ENCODE measurements at regions not wholly inside any gene's neighbourhood (a gene's known extent, or its start where the extent isn't known, plus 50 kb on each side); places are given as distances from the start of the nearest gene placed in this dataset.

DNA sequence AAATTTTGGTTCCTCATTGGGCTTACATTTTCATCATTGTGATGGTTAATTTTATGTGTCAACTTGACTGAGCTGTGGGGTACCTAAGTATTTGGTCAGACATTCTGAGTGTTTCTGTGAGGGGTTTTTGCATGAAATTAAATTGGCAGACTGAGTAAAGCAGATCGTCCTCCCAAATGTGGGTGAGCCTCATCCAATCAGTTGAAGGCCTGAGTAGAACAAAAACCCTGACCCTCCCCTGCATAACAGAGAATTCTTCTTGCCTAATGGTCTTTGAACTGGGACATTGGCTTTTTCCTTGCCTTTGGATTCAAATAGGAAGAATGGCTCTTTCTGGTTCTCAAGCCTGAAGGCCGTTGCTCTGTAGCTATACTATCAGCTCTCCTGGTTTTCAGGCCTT, 59.1 kb upstream of the JUN start:
- intact Hi-C loops (cut with DNase I; ENCODE audit: low total_unique reads): no loop called here
- Histone ChIP-seq H3K36me3 (no peaks in the 10 kb centered on the region), H3K27me3 (no peaks in the 10 kb centered on the region), H3K27ac (no peak overlapping the region), H3K4me3 (no peak overlapping the region), H3K9me3 (no peaks in the 10 kb centered on the region), H3K4me1 (no peaks in the 10 kb centered on the region)
- TF ChIP-seq POLR2A (IDR thresholded peaks at IDR 0.05): no peak
- TF ChIP-seq, protein P1, sequence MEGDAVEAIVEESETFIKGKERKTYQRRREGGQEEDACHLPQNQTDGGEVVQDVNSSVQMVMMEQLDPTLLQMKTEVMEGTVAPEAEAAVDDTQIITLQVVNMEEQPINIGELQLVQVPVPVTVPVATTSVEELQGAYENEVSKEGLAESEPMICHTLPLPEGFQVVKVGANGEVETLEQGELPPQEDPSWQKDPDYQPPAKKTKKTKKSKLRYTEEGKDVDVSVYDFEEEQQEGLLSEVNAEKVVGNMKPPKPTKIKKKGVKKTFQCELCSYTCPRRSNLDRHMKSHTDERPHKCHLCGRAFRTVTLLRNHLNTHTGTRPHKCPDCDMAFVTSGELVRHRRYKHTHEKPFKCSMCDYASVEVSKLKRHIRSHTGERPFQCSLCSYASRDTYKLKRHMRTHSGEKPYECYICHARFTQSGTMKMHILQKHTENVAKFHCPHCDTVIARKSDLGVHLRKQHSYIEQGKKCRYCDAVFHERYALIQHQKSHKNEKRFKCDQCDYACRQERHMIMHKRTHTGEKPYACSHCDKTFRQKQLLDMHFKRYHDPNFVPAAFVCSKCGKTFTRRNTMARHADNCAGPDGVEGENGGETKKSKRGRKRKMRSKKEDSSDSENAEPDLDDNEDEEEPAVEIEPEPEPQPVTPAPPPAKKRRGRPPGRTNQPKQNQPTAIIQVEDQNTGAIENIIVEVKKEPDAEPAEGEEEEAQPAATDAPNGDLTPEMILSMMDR (IDR thresholded peaks at IDR 0.05): no peak
- no peak for DNase-seq

DNA sequence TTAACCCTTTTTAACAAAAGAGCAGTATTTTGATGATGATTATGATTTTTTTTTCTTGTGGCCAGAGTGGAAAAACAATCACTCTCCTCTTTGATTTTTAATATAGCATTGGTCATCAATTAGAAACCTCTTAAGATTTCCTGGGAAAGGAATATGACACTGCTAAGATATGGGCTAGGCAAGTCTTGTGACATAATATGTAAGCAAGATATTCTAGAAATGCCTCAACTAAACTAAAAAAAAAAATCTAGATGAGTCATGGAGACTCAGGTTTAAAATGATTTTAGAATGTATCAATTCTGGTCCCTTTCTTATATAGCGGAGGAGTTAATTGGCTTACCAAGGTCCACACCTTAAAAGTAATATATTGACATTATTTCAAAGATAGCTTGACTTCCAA, 60.3 kb upstream of the JUN start:
- Histone ChIP-seq H3K27me3 (no peaks in the 10 kb centered on the region), H3K36me3 (no peaks in the 10 kb centered on the region), H3K9me3 (no peaks in the 10 kb centered on the region), H3K27ac (no peak overlapping the region), H3K4me3 (no peak overlapping the region), H3K4me1 (peaks cover 0 to 9% of the 10 kb centered on the region in 2 donors)
- no peak for DNase-seq
- TF ChIP-seq, protein P1 (IDR thresholded peaks at IDR 0.05): no peak
- TF ChIP-seq POLR2A (IDR thresholded peaks at IDR 0.05): no peak
- intact Hi-C loops (cut with DNase I; ENCODE audit: low total_unique reads): no loop called here

DNA sequence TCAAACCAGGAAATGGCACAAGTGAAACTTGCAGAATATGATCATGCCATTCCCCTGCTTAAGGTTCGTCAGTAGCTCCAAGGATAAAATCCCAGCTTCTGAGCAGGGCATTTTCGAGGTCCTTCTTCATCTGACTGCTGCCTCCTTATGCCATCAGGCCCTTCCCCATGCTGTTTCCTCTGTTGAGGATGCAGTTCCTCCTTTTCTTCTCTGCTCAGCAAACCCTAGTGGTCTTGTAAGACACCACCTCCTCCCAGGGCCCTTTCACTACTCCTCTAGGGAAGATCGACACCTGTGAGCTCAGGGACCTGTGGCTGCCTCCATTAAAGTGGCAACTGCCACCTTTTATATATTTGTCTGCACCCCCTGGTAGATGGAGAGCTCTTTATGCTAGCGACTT, 62.1 kb upstream of the JUN start:
- no peaks in the 10 kb centered on the region for H3K27me3 ChIP-seq
- no peak overlapping the region for H3K4me3 ChIP-seq
- intact Hi-C loops (cut with DNase I; ENCODE audit: low total_unique reads): no loop called here
- no peaks in the 10 kb centered on the region for H3K9me3 ChIP-seq
- H3K27ac ChIP-seq: no peak overlapping the region
- DNase-seq: no peak
- TF ChIP-seq POLR2A (IDR thresholded peaks at IDR 0.05): no peak
- TF ChIP-seq, protein P1 (IDR thresholded peaks at IDR 0.05): no peak
- no peaks in the 10 kb centered on the region for H3K36me3 ChIP-seq
- peaks cover 0 to 12% of the 10 kb centered on the region in 2 donors for H3K4me1 ChIP-seq

DNA sequence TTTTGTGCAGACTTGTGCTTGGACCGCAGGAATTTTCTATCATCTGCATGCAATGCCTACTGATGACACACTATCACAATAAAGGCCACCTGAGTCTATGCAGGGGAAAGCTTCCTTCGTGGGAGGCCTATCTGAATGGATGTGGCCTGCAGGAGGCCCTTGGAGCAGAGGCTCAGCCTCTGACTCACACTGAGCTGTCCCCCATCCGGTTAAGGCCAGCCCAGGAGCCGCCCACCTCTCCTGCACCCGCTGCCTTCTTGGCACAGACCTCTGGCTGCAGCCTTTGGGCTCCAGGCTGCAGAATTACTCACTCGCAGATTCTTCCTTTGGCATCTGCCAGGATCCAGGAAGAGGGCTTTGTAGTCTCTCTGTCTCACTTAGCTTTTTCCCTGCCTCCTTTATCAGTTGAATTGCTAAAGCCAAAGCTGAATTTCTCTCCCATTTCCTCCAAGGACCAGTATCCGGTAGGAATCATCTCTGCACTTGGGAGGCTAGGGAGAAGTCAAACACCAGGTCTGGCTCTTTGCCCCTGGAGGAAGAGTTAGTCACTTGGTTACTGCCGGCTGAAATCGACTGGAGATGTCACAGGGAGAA, 65.1 kb upstream of the JUN start:
- DNase-seq: peak; percentile 74 to 76
- H3K4me3 ChIP-seq: no peak overlapping the region
- TF ChIP-seq, protein P1 (IDR thresholded peaks at IDR 0.05): no peak
- no peak for TF ChIP-seq POLR2A (IDR thresholded peaks at IDR 0.05)
- peak overlapping the region; percentile 47 to 58 for H3K27ac ChIP-seq
- no peaks in the 10 kb centered on the region for H3K36me3 ChIP-seq
- intact Hi-C loops (cut with DNase I; ENCODE audit: low total_unique reads): no loop called here
- H3K4me1 ChIP-seq: peaks cover 0 to 12% of the 10 kb centered on the region in 2 donors
- H3K27me3 ChIP-seq: no peaks in the 10 kb centered on the region
- no peaks in the 10 kb centered on the region for H3K9me3 ChIP-seq

DNA sequence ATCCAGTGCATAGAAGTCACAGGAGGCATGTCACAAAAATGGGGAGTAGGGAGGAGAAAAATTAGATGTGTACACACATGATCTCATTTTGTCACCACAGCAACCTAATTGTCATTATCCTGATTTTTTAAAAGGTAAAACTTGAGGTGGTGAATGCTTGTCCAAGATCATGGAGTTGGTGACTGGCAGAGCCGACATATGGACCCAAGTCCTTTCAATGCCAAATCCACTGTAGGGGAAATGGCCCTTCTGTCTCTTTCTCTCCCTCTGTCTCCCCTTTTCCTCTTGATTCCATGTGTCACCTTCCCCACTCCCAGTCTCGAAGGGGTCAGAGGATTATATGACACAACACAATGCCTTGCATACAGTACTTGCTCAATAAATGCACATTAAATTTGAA, 65.7 kb upstream of the JUN start:
- peaks cover 0 to 12% of the 10 kb centered on the region in 2 donors for H3K4me1 ChIP-seq
- no peak for DNase-seq
- TF ChIP-seq, protein P1 (IDR thresholded peaks at IDR 0.05): no peak
- no peak for TF ChIP-seq POLR2A (IDR thresholded peaks at IDR 0.05)
- intact Hi-C loops (cut with DNase I; ENCODE audit: low total_unique reads): no loop called here
- H3K27ac ChIP-seq: peak overlapping the region; percentile 47 to 58
- H3K36me3 ChIP-seq: no peaks in the 10 kb centered on the region
- H3K4me3 ChIP-seq: no peak overlapping the region
- H3K9me3 ChIP-seq: no peaks in the 10 kb centered on the region
- H3K27me3 ChIP-seq: no peaks in the 10 kb centered on the region

Data from uterus (tissue), 3 donors.